ENCODE measurements at regions not wholly inside any gene's neighbourhood (a gene's known extent, or its start where the extent isn't known, plus 50 kb on each side); places are given as distances from the start of the nearest gene placed in this dataset.
A peak's percentile ranks its signal among the peaks of the same experiment; 100 is the strongest.

- no peak for DNase-seq (ENCODE audit: low spot score)
Measured at GRCh38 chr1:80272495-80272894, 1266.0 kb upstream of the ADGRL4 start.

GRCh38 chr1:80258659-80259058 is 1252.1 kb upstream of the ADGRL4 start:
- DNase-seq (ENCODE audit: low spot score), result no peak

- no peak for DNase-seq (ENCODE audit: low spot score)
Measured at GRCh38 chr1:80251591-80251990, 1245.1 kb upstream of the ADGRL4 start.

- DNase-seq (ENCODE audit: low spot score), result no peak
Measured at GRCh38 chr1:80251171-80251570, 1244.6 kb upstream of the ADGRL4 start.

GRCh38 chr1:80250573-80251168 is 1244.1 kb upstream of the ADGRL4 start:
- no peak for DNase-seq (ENCODE audit: low spot score)

GRCh38 chr1:80249699-80250098 is 1243.2 kb upstream of the ADGRL4 start:
- no peak for DNase-seq (ENCODE audit: low spot score)

GRCh38 chr1:80248886-80249285 is 1242.4 kb upstream of the ADGRL4 start:
- no peak for DNase-seq (ENCODE audit: low spot score)

- DNase-seq (ENCODE audit: low spot score), result no peak
Measured at GRCh38 chr1:80245813-80246212, 1239.3 kb upstream of the ADGRL4 start.

- DNase-seq (ENCODE audit: low spot score), result no peak
Measured at GRCh38 chr1:80244372-80244771, 1237.8 kb upstream of the ADGRL4 start.

GRCh38 chr1:80241566-80241965 is 1235.0 kb upstream of the ADGRL4 start:
- no peak for DNase-seq (ENCODE audit: low spot score)

- DNase-seq (ENCODE audit: low spot score), result no peak
Measured at GRCh38 chr1:80225510-80225909, 1219.0 kb upstream of the ADGRL4 start.

GRCh38 chr1:80221319-80221718 is 1214.8 kb upstream of the ADGRL4 start:
- DNase-seq (ENCODE audit: low spot score), result no peak

GRCh38 chr1:80218112-80218511 is 1211.6 kb upstream of the ADGRL4 start:
- DNase-seq (ENCODE audit: low spot score), result peak; percentile 21

- DNase-seq (ENCODE audit: low spot score), result no peak
Measured at GRCh38 chr1:80217377-80217986, 1211.0 kb upstream of the ADGRL4 start.

- no peak for DNase-seq (ENCODE audit: low spot score)
Measured at GRCh38 chr1:80214888-80215540, 1208.5 kb upstream of the ADGRL4 start.

GRCh38 chr1:80212948-80213347 is 1206.4 kb upstream of the ADGRL4 start:
- DNase-seq (ENCODE audit: low spot score), result no peak

GRCh38 chr1:80211691-80212380 is 1205.3 kb upstream of the ADGRL4 start:
- no peak for DNase-seq (ENCODE audit: low spot score)

- no peak for DNase-seq (ENCODE audit: low spot score)
Measured at GRCh38 chr1:80202118-80202517, 1195.6 kb upstream of the ADGRL4 start.

GRCh38 chr1:80194221-80194620 is 1187.7 kb upstream of the ADGRL4 start:
- DNase-seq (ENCODE audit: low spot score), result no peak

- no peak for DNase-seq (ENCODE audit: low spot score)
Measured at GRCh38 chr1:80181418-80181817, 1174.9 kb upstream of the ADGRL4 start.

GRCh38 chr1:80171631-80172030 is 1165.1 kb upstream of the ADGRL4 start:
- DNase-seq (ENCODE audit: low spot score), result no peak

- DNase-seq (ENCODE audit: low spot score), result no peak
Measured at GRCh38 chr1:80170811-80171485, 1164.4 kb upstream of the ADGRL4 start.

All from activated CD4-positive, alpha-beta T cell treated with anti-CD3 and anti-CD28 coated beads, Interleukin-2, Interleukin-4, amounts not matched to agents 100 ng/mL and 50 ng/mL, durations not matched to agents 16 hours and 8 hours (primary cell).